H9 (cell line): ENCODE measurements at regions not wholly inside any gene's neighbourhood (a gene's known extent, or its start where the extent isn't known, plus 50 kb on each side); places are given as distances from the start of the nearest gene placed in this dataset.

Experiments used
- DNase-seq: peaks from one replicate; pipeline ENCODE4 v3.0.0-alpha.2; 2017
- H2AFZ ChIP-seq: one replicate; pipeline ENCODE4 v1.6.1; 2013; ENCODE audit warnings: mild to moderate bottlenecking, low read length, control low read depth, moderate library complexity
- H2AK5ac ChIP-seq: 2 replicates; pipeline ENCODE4 v1.6.1; 2013; ENCODE audit warnings: low read length, control low read depth, mixed read lengths; ENCODE audit not compliant: insufficient read length
- H2BK120ac ChIP-seq: one replicate; pipeline ENCODE4 v1.6.1; 2013; ENCODE audit warnings: low read depth, mild to moderate bottlenecking, low read length, control low read depth, inconsistent platforms; ENCODE audit not compliant: poor library complexity, severe bottlenecking
- H2BK12ac ChIP-seq: 2 replicates; pipeline ENCODE4 v1.6.1; 2013; ENCODE audit warnings: low read length, control low read depth, mixed read lengths, low read depth; ENCODE audit not compliant: insufficient read length
- H2BK15ac ChIP-seq: 2 replicates; pipeline ENCODE4 v1.6.1; 2013; ENCODE audit warnings: low read depth, low read length, control low read depth
- H2BK20ac ChIP-seq: one replicate; pipeline ENCODE4 v1.6.1; 2013; ENCODE audit warnings: low read depth, mild to moderate bottlenecking, low read length, control low read depth, inconsistent platforms; ENCODE audit not compliant: poor library complexity, severe bottlenecking
- H2BK5ac ChIP-seq: 2 replicates; pipeline ENCODE4 v1.6.1; 2013; ENCODE audit warnings: low read length, control low read depth, mixed read lengths; ENCODE audit not compliant: insufficient read length
- H3K14ac ChIP-seq: 2 replicates; pipeline ENCODE4 v1.6.1; 2013; ENCODE audit warnings: low read length, control low read depth; ENCODE audit not compliant: insufficient read depth
- H3K18ac ChIP-seq: 2 replicates; pipeline ENCODE4 v1.6.1; 2013; ENCODE audit warnings: low read depth, mild to moderate bottlenecking, mixed read lengths, low read length, control low read depth; ENCODE audit not compliant: insufficient read length
- H3K23ac ChIP-seq: 2 replicates; pipeline ENCODE4 v1.6.1; 2013; ENCODE audit warnings: low read length, control low read depth, mixed read lengths, low read depth; ENCODE audit not compliant: insufficient read length
- H3K23me2 ChIP-seq: 2 replicates; pipeline ENCODE4 v1.6.1; 2013; ENCODE audit warnings: low read depth, mild to moderate bottlenecking, mixed read lengths, low read length, control low read depth; ENCODE audit not compliant: insufficient read length, poor library complexity, severe bottlenecking
- H3K27ac ChIP-seq: 2 replicates; pipeline ENCODE4 v1.5.1; 2013; ENCODE audit warnings: low read length, control low read depth, mixed read lengths, low read depth; ENCODE audit not compliant: insufficient read length
- H3K27me3 ChIP-seq: 2 replicates; pipeline ENCODE4 v1.6.1; 2013; ENCODE audit warnings: low read length, control low read depth, inconsistent platforms; ENCODE audit not compliant: insufficient read depth
- H3K4ac ChIP-seq: 2 replicates; pipeline ENCODE4 v1.6.1; 2013; ENCODE audit warnings: low read depth, mild to moderate bottlenecking, control low read depth, inconsistent platforms, low read length, moderate library complexity
- H3K4me1 ChIP-seq: 2 replicates; pipeline ENCODE4 v1.6.1; 2013; ENCODE audit warnings: low read length, control low read depth, inconsistent platforms; ENCODE audit not compliant: insufficient read depth
- H3K4me2 ChIP-seq: 2 replicates; pipeline ENCODE4 v1.6.1; 2013; ENCODE audit warnings: low read length, control low read depth, mixed read lengths; ENCODE audit not compliant: insufficient read length, insufficient read depth
- H3K56ac ChIP-seq: 2 replicates; pipeline ENCODE4 v1.6.1; 2013; ENCODE audit warnings: low read depth, mild to moderate bottlenecking, mixed read lengths, low read length, control low read depth; ENCODE audit not compliant: insufficient read length
- H3K79me1 ChIP-seq: 2 replicates; pipeline ENCODE4 v1.6.1; 2013; ENCODE audit warnings: low read depth, mild to moderate bottlenecking, moderate library complexity, low read length, control low read depth, inconsistent platforms; ENCODE audit not compliant: insufficient read depth, poor library complexity, severe bottlenecking
- H3K79me2 ChIP-seq: 2 replicates; pipeline ENCODE4 v1.6.1; 2013; ENCODE audit warnings: low read length, control low read depth, inconsistent platforms; ENCODE audit not compliant: insufficient read depth
- H3K9ac ChIP-seq: 2 replicates; pipeline ENCODE4 v1.6.1; 2013; ENCODE audit warnings: low read length, control low read depth, mixed read lengths; ENCODE audit not compliant: insufficient read length; ENCODE audit errors: extremely low read depth
- H3K9me3 ChIP-seq: one replicate; pipeline ENCODE4 v1.6.1; 2013; ENCODE audit warnings: low read depth, low read length, inconsistent platforms; ENCODE audit not compliant: control insufficient read depth
- H3T11ph ChIP-seq: one replicate; pipeline ENCODE4 v1.6.1; 2013; ENCODE audit warnings: mild to moderate bottlenecking, low read length, control low read depth, inconsistent platforms
- H4K20me1 ChIP-seq: one replicate; pipeline ENCODE4 v1.6.1; 2013; ENCODE audit not compliant: control insufficient read depth, insufficient read length, insufficient read depth
- H4K5ac ChIP-seq: 2 replicates; pipeline ENCODE4 v1.6.1; 2013; ENCODE audit warnings: low read depth, mild to moderate bottlenecking, mixed read lengths, low read length, control low read depth; ENCODE audit not compliant: insufficient read length
- H4K8ac ChIP-seq: replicated peaks from 2 replicates; pipeline ENCODE4 v1.6.1; 2013; ENCODE audit warnings: low read length, control low read depth, mixed read lengths, low read depth; ENCODE audit not compliant: insufficient read length
- H4K91ac ChIP-seq: 2 replicates; pipeline ENCODE4 v1.6.1; 2013; ENCODE audit warnings: low read depth, mild to moderate bottlenecking, moderate library complexity, mixed read lengths, low read length, control low read depth; ENCODE audit not compliant: insufficient read length
- H3K27ac Mint-ChIP-seq, 3 experiments: 2 replicates in 2 of 3; 3 replicates in 1 of 3; pipeline ENCODE4 v1.8.0; 2020 to 2021; ENCODE audit warnings: mixed read lengths in 3 of 3, mild to moderate bottlenecking in 1 of 3, moderate library complexity in 1 of 3
- H3K27me3 Mint-ChIP-seq: 2 replicates; pipeline ENCODE4 v1.8.0; 2021; ENCODE audit warnings: low read depth, mild to moderate bottlenecking, moderate library complexity, mixed read lengths
- H3K36me3 Mint-ChIP-seq, 3 experiments: 2 replicates in 2 of 3; 3 replicates in 1 of 3; pipeline ENCODE4 v1.8.0; 2020 to 2021; ENCODE audit warnings: low read depth in 3 of 3, mixed read lengths in 3 of 3; ENCODE audit not compliant: insufficient read depth in 1 of 3
- H3K4me1 Mint-ChIP-seq, 2 experiments: 2 replicates each; pipeline ENCODE4 v1.8.0; 2020; ENCODE audit warnings: mixed read lengths in 2 of 2
- H3K4me3 Mint-ChIP-seq, 2 experiments: 2 replicates in 1 of 2; 3 replicates in 1 of 2; pipeline ENCODE4 v1.8.0; 2020 to 2021; ENCODE audit warnings: mild to moderate bottlenecking in 2 of 2, mixed read lengths in 2 of 2, moderate library complexity in 1 of 2
- H3K9me3 Mint-ChIP-seq, 2 experiments: 2 replicates in 1 of 2; 3 replicates in 1 of 2; pipeline ENCODE4 v1.8.0; 2020; ENCODE audit warnings: mild to moderate bottlenecking in 2 of 2, mixed read lengths in 2 of 2, moderate library complexity in 1 of 2
- WGBS: extraction: QIAGEN DNeasy Blood & Tissue Kit; methylation state at CpG from one replicate; pipeline ENCODE4 v1.1.7; 2013; ENCODE audit warnings: missing lambda C conversion rate, low lambda C conversion rate, mixed read lengths; ENCODE audit not compliant: insufficient read length; ENCODE audit errors: extremely low coverage; 5-methylcytosine and 5-hydroxymethylcytosine counted together
- TF ChIP-seq, protein P1 (sequence below): fragments of 200-600 bp; sonication (generic); conservative IDR thresholded peaks from 3 replicates; pipeline ENCODE4 v1.8.0; 2021; ENCODE audit warnings: antibody characterized with exemption, mild to moderate bottlenecking

DNA sequence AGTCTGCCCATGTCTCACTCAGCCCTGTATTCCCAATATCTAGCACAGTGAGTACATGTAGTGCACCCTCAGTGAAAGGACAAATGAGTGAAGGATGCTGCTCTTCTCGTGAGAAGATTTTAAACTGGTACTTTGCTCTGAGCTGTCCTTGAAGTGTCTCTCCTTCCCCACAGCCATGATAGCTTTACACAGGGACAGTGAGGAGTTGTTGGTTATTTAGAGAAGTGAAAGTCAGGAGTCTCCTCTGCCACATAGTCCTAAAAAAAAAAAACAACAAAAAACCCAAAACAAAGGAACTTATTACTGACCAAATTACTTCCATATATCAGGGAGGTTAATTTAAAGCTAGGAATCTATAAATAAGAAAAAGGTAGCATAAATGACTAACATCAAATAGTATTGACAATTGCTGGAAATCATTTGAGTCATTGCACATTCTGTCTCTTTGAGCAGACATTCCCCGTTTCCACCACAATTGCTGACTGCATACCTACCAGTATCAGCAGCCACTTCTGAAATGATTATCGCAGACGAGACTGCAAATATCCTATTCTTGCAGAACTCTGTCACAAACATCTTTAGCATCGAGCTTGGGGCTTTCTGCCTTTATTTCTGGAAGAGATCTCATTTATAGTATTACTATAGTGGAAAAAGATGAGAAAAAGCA lies 202.1 kb downstream of the PTEN start:
- WGBS, result no CpG with 5 or more reads among the region's 5 CpGs
- no peak overlapping the region for H2AFZ ChIP-seq

More for the DNA sequence above, 202.1 kb downstream of the PTEN start:
- no peak overlapping the region for H3K23ac ChIP-seq
- H3K27me3 ChIP-seq, result no peaks in the 10 kb centered on the region
- no peaks in the 10 kb centered on the region for H4K20me1 ChIP-seq
- no peak overlapping the region for H4K91ac ChIP-seq
- no peak overlapping the region for H3K18ac ChIP-seq
- DNase-seq, result no peak
- H3K79me2 ChIP-seq, result no peaks in the 10 kb centered on the region
- H3K9ac ChIP-seq, result no peak overlapping the region
- H2BK20ac ChIP-seq, result no peak overlapping the region
- H2BK12ac ChIP-seq, result no peak overlapping the region
- H3K23me2 ChIP-seq, result no peaks in the 10 kb centered on the region
- H3T11ph ChIP-seq, result no peak overlapping the region
- H4K8ac ChIP-seq, result no peak overlapping the region
- H3K4ac ChIP-seq, result no peak overlapping the region
- H4K5ac ChIP-seq, result no peak overlapping the region
- TF ChIP-seq, protein P1, sequence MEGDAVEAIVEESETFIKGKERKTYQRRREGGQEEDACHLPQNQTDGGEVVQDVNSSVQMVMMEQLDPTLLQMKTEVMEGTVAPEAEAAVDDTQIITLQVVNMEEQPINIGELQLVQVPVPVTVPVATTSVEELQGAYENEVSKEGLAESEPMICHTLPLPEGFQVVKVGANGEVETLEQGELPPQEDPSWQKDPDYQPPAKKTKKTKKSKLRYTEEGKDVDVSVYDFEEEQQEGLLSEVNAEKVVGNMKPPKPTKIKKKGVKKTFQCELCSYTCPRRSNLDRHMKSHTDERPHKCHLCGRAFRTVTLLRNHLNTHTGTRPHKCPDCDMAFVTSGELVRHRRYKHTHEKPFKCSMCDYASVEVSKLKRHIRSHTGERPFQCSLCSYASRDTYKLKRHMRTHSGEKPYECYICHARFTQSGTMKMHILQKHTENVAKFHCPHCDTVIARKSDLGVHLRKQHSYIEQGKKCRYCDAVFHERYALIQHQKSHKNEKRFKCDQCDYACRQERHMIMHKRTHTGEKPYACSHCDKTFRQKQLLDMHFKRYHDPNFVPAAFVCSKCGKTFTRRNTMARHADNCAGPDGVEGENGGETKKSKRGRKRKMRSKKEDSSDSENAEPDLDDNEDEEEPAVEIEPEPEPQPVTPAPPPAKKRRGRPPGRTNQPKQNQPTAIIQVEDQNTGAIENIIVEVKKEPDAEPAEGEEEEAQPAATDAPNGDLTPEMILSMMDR, result no peak
- no peak overlapping the region for H3K14ac ChIP-seq
- Mint-ChIP-seq H3K9me3 (peaks cover 0 to 3% of the 10 kb centered on the region in 2 experiments; a peak in 2 of 5 replicates), H3K36me3 (no peaks in the 10 kb centered on the region; a peak in 1 of 7 replicates), H3K4me3 (no peak overlapping the region), H3K27me3 (no peaks in the 10 kb centered on the region), H3K27ac (no peak overlapping the region), H3K4me1 (no peaks in the 10 kb centered on the region; a peak in 1 of 4 replicates)
- no peaks in the 10 kb centered on the region for H3K4me1 ChIP-seq
- no peaks in the 10 kb centered on the region for H3K9me3 ChIP-seq
- no peak overlapping the region for H3K56ac ChIP-seq
- no peak overlapping the region for H2BK15ac ChIP-seq
- H2AK5ac ChIP-seq, result no peak overlapping the region
- H3K79me1 ChIP-seq, result no peaks in the 10 kb centered on the region
- no peak overlapping the region for H2BK120ac ChIP-seq
- no peak overlapping the region for H2BK5ac ChIP-seq
- no peak overlapping the region for H3K27ac ChIP-seq
- H3K4me2 ChIP-seq, result no peak overlapping the region
